Liver (tissue), 7 donors: ENCODE measurements at regions not wholly inside any gene's neighbourhood (a gene's known extent, or its start where the extent isn't known, plus 50 kb on each side); places are given as distances from the start of the nearest gene placed in this dataset.
"Not testable (repeated sequence)": the region's sequence is repeated elsewhere in the genome, so short reads cannot be mapped to it uniquely, and the experiment has no call there.

ENCODE experiments used
- DNase-seq: peaks from one replicate; pipeline ENCODE4 v3.0.0-alpha.2; 2017; ENCODE audit warnings: low spot score
- H3K27ac ChIP-seq, 2 donors: one replicate each; pipeline ENCODE4 v1.7.0; 2013; ENCODE audit warnings: inconsistent platforms in 2 of 2, low read length in 2 of 2, control low read depth in 1 of 2, low read depth in 1 of 2, mild to moderate bottlenecking in 1 of 2
- H3K27me3 ChIP-seq, 4 donors: one replicate each; pipeline versions ENCODE4 v1.6.1 to v1.7.0; 2013; ENCODE audit warnings: low read length in 3 of 4, inconsistent platforms in 1 of 4, mild to moderate bottlenecking in 1 of 4, moderate library complexity in 1 of 4; ENCODE audit not compliant: control insufficient read depth in 4 of 4, insufficient read depth in 4 of 4
- H3K36me3 ChIP-seq, 4 donors: one replicate each; pipeline versions ENCODE4 v1.6.1 to v1.7.0; 2013; ENCODE audit warnings: low read length in 3 of 4, mild to moderate bottlenecking in 3 of 4, low read depth in 1 of 4, moderate library complexity in 1 of 4; ENCODE audit not compliant: control insufficient read depth in 4 of 4, insufficient read depth in 3 of 4
- H3K4me1 ChIP-seq, 4 donors: one replicate each; pipeline versions ENCODE4 v1.6.1 to v1.7.0; 2013; ENCODE audit warnings: low read length in 3 of 4, mild to moderate bottlenecking in 3 of 4, moderate library complexity in 1 of 4; ENCODE audit not compliant: control insufficient read depth in 4 of 4, insufficient read depth in 4 of 4
- H3K4me3 ChIP-seq, 3 donors: one replicate each; pipeline versions ENCODE4 v1.6.1 to v1.7.0; 2013; ENCODE audit warnings: low read length in 3 of 3, control low read depth in 1 of 3, low read depth in 1 of 3, mild to moderate bottlenecking in 1 of 3
- H3K9ac ChIP-seq, 2 donors: one replicate each; pipeline ENCODE4 v1.7.0; 2013; ENCODE audit warnings: low read length in 2 of 2, mild to moderate bottlenecking in 2 of 2, moderate library complexity in 2 of 2, control low read depth in 1 of 2, low read depth in 1 of 2
- H3K9me3 ChIP-seq, 4 donors: one replicate each; pipeline versions ENCODE4 v1.6.1 to v1.7.0; 2013; ENCODE audit warnings: low read length in 3 of 4; ENCODE audit not compliant: control insufficient read depth in 4 of 4
- FOXA1 ChIP-seq: IDR thresholded peaks from 2 replicates; pipeline ENCODE4 v1.6.1; 2016; ENCODE audit warnings: antibody characterized with exemption
- GABPA ChIP-seq, 2 donors: IDR thresholded peaks in 1 of 2; conservative IDR thresholded peaks in 1 of 2; 2 replicates each; pipeline ENCODE4 v1.6.1; 2016; ENCODE audit warnings: antibody characterized with exemption in 2 of 2, mild to moderate bottlenecking in 1 of 2, moderate library complexity in 1 of 2
- HNF4G ChIP-seq: IDR thresholded peaks from 2 replicates; pipeline ENCODE4 v1.6.1; 2016; ENCODE audit warnings: antibody characterized with exemption
- JUND ChIP-seq, 2 donors: IDR thresholded peaks; 2 replicates each; pipeline ENCODE4 v1.6.1; 2016; ENCODE audit warnings: antibody characterized with exemption in 2 of 2
- MAX ChIP-seq: IDR thresholded peaks from 2 replicates; pipeline ENCODE4 v1.6.1; 2016; ENCODE audit warnings: antibody characterized with exemption
- NR2F2 ChIP-seq: IDR thresholded peaks from 2 replicates; pipeline ENCODE4 v1.6.1; 2016; ENCODE audit warnings: antibody characterized with exemption
- RAD21 ChIP-seq, 2 donors: IDR thresholded peaks; 2 replicates each; pipeline ENCODE4 v1.6.1; 2016; ENCODE audit warnings: antibody characterized with exemption in 2 of 2, mild to moderate bottlenecking in 2 of 2
- RXRA ChIP-seq, 2 donors: IDR thresholded peaks; 2 replicates each; pipeline ENCODE4 v1.6.1; 2017 to 2018; ENCODE audit warnings: antibody characterized with exemption in 2 of 2, mild to moderate bottlenecking in 1 of 2
- ZBTB33 ChIP-seq: IDR thresholded peaks from 2 replicates; pipeline ENCODE4 v1.6.1; 2016; ENCODE audit warnings: antibody characterized with exemption
- WGBS: extraction: QIAGEN DNeasy Blood & Tissue Kit; methylation state at CpG from one replicate; pipeline ENCODE4 v1.1.7; 2013; 5-methylcytosine and 5-hydroxymethylcytosine counted together
- donor health status: healthy.
- donor health status: healthy.
- donor health status: healthy.
- donor health status: healthy.

- no peak for TF ChIP-seq ZBTB33
- no peak for TF ChIP-seq JUND (IDR thresholded peaks at IDR 0.05)
- no peak for TF ChIP-seq RAD21 (IDR thresholded peaks at IDR 0.05)
- TF ChIP-seq GABPA (IDR thresholded peaks at IDR 0.05 in 1 of 2, conservative IDR thresholded peaks at IDR 0.05 in 1 of 2): no peak
- no peak for TF ChIP-seq MAX
- TF ChIP-seq NR2F2: no peak
- DNase-seq: no peak
- no peaks in the 10 kb centered on the region for H3K27me3 ChIP-seq
- peaks cover 0 to 2% (median 0%) of the 10 kb centered on the region in 4 donors for H3K4me1 ChIP-seq
- no peaks in the 10 kb centered on the region for H3K36me3 ChIP-seq
- no peaks in the 10 kb centered on the region for H3K9me3 ChIP-seq
- H3K9ac ChIP-seq: no peak overlapping the region
- WGBS: 97% methylated on average over 2 of the region's 2 CpGs
- no peak overlapping the region for H3K27ac ChIP-seq
- H3K4me3 ChIP-seq: no peak overlapping the region
Measured at GRCh38 chr6:3921663-3922062, 72.5 kb downstream of the FAM50B start.

- H3K4me1 ChIP-seq, H3K27ac ChIP-seq, H3K27me3 ChIP-seq, H3K36me3 ChIP-seq, H3K9ac ChIP-seq, H3K9me3 ChIP-seq, DNase-seq, H3K4me3 ChIP-seq: not testable (repeated sequence)
- WGBS: 97% methylated on average over 7 of the region's 7 CpGs
Measured at GRCh38 chr6:3922619-3923018, 73.4 kb downstream of the FAM50B start.

- not testable (repeated sequence) for H3K27me3 ChIP-seq, H3K9me3 ChIP-seq, H3K4me1 ChIP-seq, H3K27ac ChIP-seq, H3K36me3 ChIP-seq, H3K9ac ChIP-seq, DNase-seq, H3K4me3 ChIP-seq
- 83% methylated on average over 23 of the region's 23 CpGs for WGBS
Measured at GRCh38 chr6:3925223-3926149, 76.3 kb downstream of the FAM50B start.

- Histone ChIP-seq H3K9me3 (no peaks in the 10 kb centered on the region), H3K4me1 (no peaks in the 10 kb centered on the region), H3K36me3 (no peaks in the 10 kb centered on the region), H3K27ac (no peak overlapping the region), H3K27me3 (no peaks in the 10 kb centered on the region), H3K9ac (no peak overlapping the region), H3K4me3 (no peak overlapping the region)
- no peak for DNase-seq
- TF ChIP-seq RXRA (IDR thresholded peaks at IDR 0.05) (no peak), ZBTB33 (no peak), FOXA1 (no peak), HNF4G (no peak)
- 89% methylated on average over 8 of the region's 8 CpGs for WGBS
Measured at GRCh38 chr6:3926150-3926482, 76.9 kb downstream of the FAM50B start.
